Hypothalamus (tissue), 51 donors: ENCODE measurements at regions not wholly inside any gene's neighbourhood (a gene's known extent, or its start where the extent isn't known, plus 50 kb on each side); places are given as distances from the start of the nearest gene placed in this dataset.

Experiments used
- DNase-seq, 51 donors: peaks; one replicate each; lab custom pipeline; 2025; lab: John Stamatoyannopoulos, UW

DNA sequence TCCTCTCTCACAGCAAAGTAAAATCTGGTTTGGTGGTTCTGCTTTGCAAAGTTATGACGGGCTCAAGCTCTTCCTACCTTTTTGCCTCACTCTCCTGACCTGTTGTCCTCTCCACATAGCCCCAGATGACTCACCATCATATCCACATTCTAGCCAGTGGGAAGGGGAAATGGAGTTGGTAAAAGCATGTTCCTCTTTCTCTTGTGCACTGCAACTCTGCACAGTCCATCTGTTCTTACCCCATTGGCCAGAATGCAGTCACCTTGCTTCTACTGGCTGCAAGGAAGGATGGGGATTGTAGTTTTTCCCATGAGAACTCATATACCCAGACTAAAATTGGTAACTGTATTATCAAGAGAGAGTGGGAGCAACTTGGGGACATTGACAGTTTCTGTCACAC lies 50.4 kb upstream of the SMIM21 start:
- DNase-seq: no peak
